ENCODE measurements at regions not wholly inside any gene's neighbourhood (a gene's known extent, or its start where the extent isn't known, plus 50 kb on each side); places are given as distances from the start of the nearest gene placed in this dataset.

DNA sequence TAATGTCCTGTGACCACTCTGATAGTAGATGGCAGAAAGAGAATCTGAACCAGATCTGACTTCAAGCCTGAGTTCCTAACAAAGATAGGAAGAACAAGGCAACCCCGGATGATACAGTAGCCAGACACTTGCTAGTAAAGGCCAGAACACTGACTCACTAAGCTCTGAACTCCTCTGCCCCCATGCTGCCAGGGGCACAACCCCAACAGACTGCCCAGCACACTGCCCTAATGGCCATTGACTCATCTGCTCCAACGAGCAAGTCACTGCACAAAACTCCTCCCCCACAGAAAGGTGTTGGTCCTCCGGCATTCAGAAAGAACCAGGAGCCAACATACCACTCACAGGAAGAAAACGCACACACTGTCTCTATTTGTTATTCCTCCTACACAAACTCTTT, 179.6 kb upstream of the NUDT4 start:
- no peak overlapping the region for H2AFZ ChIP-seq (ENCODE audit: insufficient read depth, low read length, poor library complexity)
- no peak overlapping the region for H4K91ac ChIP-seq (ENCODE audit: low read depth, low read length)
- H3K4me2 ChIP-seq (ENCODE audit: low read length): no peak overlapping the region
- no CpG with 5 or more reads among the region's 4 CpGs for WGBS (ENCODE audit: extremely low coverage, insufficient coverage, insufficient read length)
- no peak overlapping the region for H4K12ac ChIP-seq (ENCODE audit: low read depth, low read length)
- H3K9me3 ChIP-seq (ENCODE audit: insufficient read depth, low read depth, low read length): no peaks in the 10 kb centered on the region
- H3K27ac ChIP-seq (ENCODE audit: low read depth, low read length): peak overlapping the region; percentile 39
- H2BK12ac ChIP-seq (ENCODE audit: low read length): peak overlapping the region; percentile 15
- no peaks in the 10 kb centered on the region for H3K79me2 ChIP-seq (ENCODE audit: control insufficient read depth, insufficient read depth, low read length, poor library complexity)
- DNase-seq: peak; percentile 64 to 70
- H4K8ac ChIP-seq (ENCODE audit: low read depth, low read length): no peak overlapping the region
- H3K4ac ChIP-seq (ENCODE audit: low read depth, low read length): no peak overlapping the region
- H3K4me3 ChIP-seq (ENCODE audit: low read depth, low read length): no peak overlapping the region
- H3K9ac ChIP-seq (ENCODE audit: low read length): no peak overlapping the region
- peaks cover 2% of the 10 kb centered on the region for H3K79me1 ChIP-seq (ENCODE audit: low read length)
- no peaks in the 10 kb centered on the region for H3K36me3 ChIP-seq (ENCODE audit: control insufficient read depth in 1 of 2, insufficient read depth in 2 of 2, low read length in 2 of 2)
- H3K4me1 ChIP-seq (ENCODE audit: control insufficient read depth in 1 of 2, insufficient read depth in 2 of 2, low read length in 2 of 2): peaks cover 5 to 8% of the 10 kb centered on the region in 2 experiments
- H3K27me3 ChIP-seq (ENCODE audit: insufficient read depth, low read length): no peaks in the 10 kb centered on the region
- H3K18ac ChIP-seq (ENCODE audit: low read length): no peak overlapping the region
- H2AK5ac ChIP-seq (ENCODE audit: low read length): no peak overlapping the region
- no peak overlapping the region for H2BK120ac ChIP-seq (ENCODE audit: insufficient read depth, low read length, poor library complexity)
- H3K23ac ChIP-seq (ENCODE audit: low read length): no peak overlapping the region
- no peak overlapping the region for H3K14ac ChIP-seq (ENCODE audit: low read length)
- H2BK5ac ChIP-seq (ENCODE audit: low read depth, low read length, poor library complexity): peak overlapping the region; percentile 12

GRCh38 chr12:93199831-93200236, 177.9 kb upstream of the NUDT4 start:
- peak in 1 of 2 donors; percentile 4 for DNase-seq
- no peak overlapping the region for H4K12ac ChIP-seq (ENCODE audit: low read depth, low read length)
- H4K91ac ChIP-seq (ENCODE audit: low read depth, low read length): no peak overlapping the region
- H3K9me3 ChIP-seq (ENCODE audit: insufficient read depth, low read depth, low read length): no peaks in the 10 kb centered on the region
- no peaks in the 10 kb centered on the region for H3K79me2 ChIP-seq (ENCODE audit: control insufficient read depth, insufficient read depth, low read length, poor library complexity)
- H3K23ac ChIP-seq (ENCODE audit: low read length): no peak overlapping the region
- H3K14ac ChIP-seq (ENCODE audit: low read length): no peak overlapping the region
- no peak overlapping the region for H3K4me2 ChIP-seq (ENCODE audit: low read length)
- no peak overlapping the region for H2AK5ac ChIP-seq (ENCODE audit: low read length)
- no peak overlapping the region for H3K9ac ChIP-seq (ENCODE audit: low read length)
- no peak overlapping the region for H3K4me3 ChIP-seq (ENCODE audit: low read depth, low read length)
- no peak overlapping the region for H2BK120ac ChIP-seq (ENCODE audit: insufficient read depth, low read length, poor library complexity)
- no peak overlapping the region for H2BK12ac ChIP-seq (ENCODE audit: low read length)
- no peak overlapping the region for H2BK5ac ChIP-seq (ENCODE audit: low read depth, low read length, poor library complexity)
- H3K4ac ChIP-seq (ENCODE audit: low read depth, low read length): no peak overlapping the region
- WGBS (ENCODE audit: extremely low coverage, insufficient coverage, insufficient read length): no CpG with 5 or more reads among the region's 2 CpGs
- H4K8ac ChIP-seq (ENCODE audit: low read depth, low read length): no peak overlapping the region
- H3K27ac ChIP-seq (ENCODE audit: low read depth, low read length): no peak overlapping the region
- peaks cover 2% of the 10 kb centered on the region for H3K79me1 ChIP-seq (ENCODE audit: low read length)
- peaks cover 5 to 8% of the 10 kb centered on the region in 2 experiments for H3K4me1 ChIP-seq (ENCODE audit: control insufficient read depth in 1 of 2, insufficient read depth in 2 of 2, low read length in 2 of 2)
- H3K18ac ChIP-seq (ENCODE audit: low read length): no peak overlapping the region
- no peaks in the 10 kb centered on the region for H3K27me3 ChIP-seq (ENCODE audit: insufficient read depth, low read length)
- no peaks in the 10 kb centered on the region for H3K36me3 ChIP-seq (ENCODE audit: control insufficient read depth in 1 of 2, insufficient read depth in 2 of 2, low read length in 2 of 2)
- H2AFZ ChIP-seq (ENCODE audit: insufficient read depth, low read length, poor library complexity): no peak overlapping the region

DNA sequence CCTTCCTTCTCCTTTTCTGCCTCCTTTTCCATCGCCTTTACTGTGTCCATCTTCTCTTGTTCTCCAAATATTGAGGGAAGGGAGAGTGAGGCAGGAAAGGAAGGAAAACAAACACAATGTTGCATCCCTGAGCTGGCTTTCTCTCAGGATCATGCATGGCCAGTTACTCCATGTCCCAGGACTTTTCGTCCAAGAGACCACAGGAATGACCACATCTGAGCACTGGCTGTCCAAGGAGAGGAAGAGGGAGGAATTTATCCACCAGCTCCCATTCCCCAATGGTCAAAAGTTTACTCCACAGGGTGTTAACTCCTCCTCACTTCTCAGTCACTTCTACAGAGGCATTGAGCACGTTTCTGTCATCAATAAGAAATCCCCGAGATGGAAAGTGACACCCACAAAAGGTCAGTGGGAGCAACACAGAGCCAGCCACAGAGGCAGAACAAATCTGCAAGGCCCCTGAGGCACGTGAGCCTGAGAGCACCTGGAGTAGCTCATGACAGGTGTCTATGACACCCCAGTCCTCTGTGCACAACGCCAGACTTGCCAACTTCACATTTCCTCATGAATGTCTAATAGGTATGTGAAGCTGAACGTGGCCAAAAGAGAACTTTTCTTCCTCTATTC, 177.3 kb upstream of the NUDT4 start:
- Histone ChIP-seq H4K91ac (ENCODE audit: low read depth, low read length) (no peak overlapping the region), H2AFZ (ENCODE audit: insufficient read depth, low read length, poor library complexity) (no peak overlapping the region), H2BK5ac (ENCODE audit: low read depth, low read length, poor library complexity) (no peak overlapping the region), H2AK5ac (ENCODE audit: low read length) (no peak overlapping the region), H3K27me3 (ENCODE audit: insufficient read depth, low read length) (no peaks in the 10 kb centered on the region), H3K4ac (ENCODE audit: low read depth, low read length) (no peak overlapping the region), H3K4me3 (ENCODE audit: low read depth, low read length) (no peak overlapping the region), H3K27ac (ENCODE audit: low read depth, low read length) (no peak overlapping the region), H2BK120ac (ENCODE audit: insufficient read depth, low read length, poor library complexity) (no peak overlapping the region), H3K18ac (ENCODE audit: low read length) (no peak overlapping the region), H4K8ac (ENCODE audit: low read depth, low read length) (no peak overlapping the region), H3K4me1 (ENCODE audit: control insufficient read depth in 1 of 2, insufficient read depth in 2 of 2, low read length in 2 of 2) (peaks cover 5 to 8% of the 10 kb centered on the region in 2 experiments), H3K79me1 (ENCODE audit: low read length) (peaks cover 2% of the 10 kb centered on the region), H3K9me3 (ENCODE audit: insufficient read depth, low read depth, low read length) (no peaks in the 10 kb centered on the region), H4K12ac (ENCODE audit: low read depth, low read length) (no peak overlapping the region), H3K36me3 (ENCODE audit: control insufficient read depth in 1 of 2, insufficient read depth in 2 of 2, low read length in 2 of 2) (no peaks in the 10 kb centered on the region), H3K23ac (ENCODE audit: low read length) (no peak overlapping the region), H3K14ac (ENCODE audit: low read length) (no peak overlapping the region), H3K9ac (ENCODE audit: low read length) (no peak overlapping the region), H3K79me2 (ENCODE audit: control insufficient read depth, insufficient read depth, low read length, poor library complexity) (no peaks in the 10 kb centered on the region), H3K4me2 (ENCODE audit: low read length) (no peak overlapping the region), H2BK12ac (ENCODE audit: low read length) (no peak overlapping the region)
- DNase-seq: no peak
- no CpG with 5 or more reads among the region's 7 CpGs for WGBS (ENCODE audit: extremely low coverage, insufficient coverage, insufficient read length)

GRCh38 chr12:93201990-93202389, 175.7 kb upstream of the NUDT4 start:
- Histone ChIP-seq H3K4me2 (ENCODE audit: low read length) (no peak overlapping the region), H3K36me3 (ENCODE audit: control insufficient read depth in 1 of 2, insufficient read depth in 2 of 2, low read length in 2 of 2) (no peaks in the 10 kb centered on the region), H3K79me1 (ENCODE audit: low read length) (peaks cover 2% of the 10 kb centered on the region), H3K14ac (ENCODE audit: low read length) (no peak overlapping the region), H3K4me3 (ENCODE audit: low read depth, low read length) (no peak overlapping the region), H3K4me1 (ENCODE audit: control insufficient read depth in 1 of 2, insufficient read depth in 2 of 2, low read length in 2 of 2) (peaks cover 5 to 8% of the 10 kb centered on the region in 2 experiments), H4K8ac (ENCODE audit: low read depth, low read length) (no peak overlapping the region), H3K23ac (ENCODE audit: low read length) (no peak overlapping the region), H3K9ac (ENCODE audit: low read length) (no peak overlapping the region), H3K4ac (ENCODE audit: low read depth, low read length) (no peak overlapping the region), H2BK5ac (ENCODE audit: low read depth, low read length, poor library complexity) (no peak overlapping the region), H2AFZ (ENCODE audit: insufficient read depth, low read length, poor library complexity) (no peak overlapping the region), H2BK12ac (ENCODE audit: low read length) (no peak overlapping the region), H2AK5ac (ENCODE audit: low read length) (no peak overlapping the region), H4K91ac (ENCODE audit: low read depth, low read length) (no peak overlapping the region), H2BK120ac (ENCODE audit: insufficient read depth, low read length, poor library complexity) (no peak overlapping the region), H3K9me3 (ENCODE audit: insufficient read depth, low read depth, low read length) (no peaks in the 10 kb centered on the region), H4K12ac (ENCODE audit: low read depth, low read length) (no peak overlapping the region), H3K27ac (ENCODE audit: low read depth, low read length) (no peak overlapping the region), H3K18ac (ENCODE audit: low read length) (no peak overlapping the region), H3K27me3 (ENCODE audit: insufficient read depth, low read length) (no peaks in the 10 kb centered on the region), H3K79me2 (ENCODE audit: control insufficient read depth, insufficient read depth, low read length, poor library complexity) (no peaks in the 10 kb centered on the region)
- WGBS (ENCODE audit: extremely low coverage, insufficient coverage, insufficient read length): no CpG with 5 or more reads among the region's 6 CpGs
- no peak for DNase-seq
